PC-9 (cell line): ENCODE measurements at regions not wholly inside any gene's neighbourhood (a gene's known extent, or its start where the extent isn't known, plus 50 kb on each side); places are given as distances from the start of the nearest gene placed in this dataset.

Experiments used
- EZH2 ChIP-seq: fragments of 200-600 bp; sonication (generic); IDR thresholded peaks from 2 replicates; pipeline ENCODE4 v1.8.0; 2017; ENCODE audit warnings: antibody characterized with exemption, low read depth
- TF ChIP-seq, protein P1 (sequence below): fragments of 200-600 bp; sonication (generic); conservative IDR thresholded peaks from 2 replicates; pipeline ENCODE4 v1.6.1; 2017; ENCODE audit warnings: mixed run types, antibody characterized with exemption, mild to moderate bottlenecking, moderate library complexity

DNA sequence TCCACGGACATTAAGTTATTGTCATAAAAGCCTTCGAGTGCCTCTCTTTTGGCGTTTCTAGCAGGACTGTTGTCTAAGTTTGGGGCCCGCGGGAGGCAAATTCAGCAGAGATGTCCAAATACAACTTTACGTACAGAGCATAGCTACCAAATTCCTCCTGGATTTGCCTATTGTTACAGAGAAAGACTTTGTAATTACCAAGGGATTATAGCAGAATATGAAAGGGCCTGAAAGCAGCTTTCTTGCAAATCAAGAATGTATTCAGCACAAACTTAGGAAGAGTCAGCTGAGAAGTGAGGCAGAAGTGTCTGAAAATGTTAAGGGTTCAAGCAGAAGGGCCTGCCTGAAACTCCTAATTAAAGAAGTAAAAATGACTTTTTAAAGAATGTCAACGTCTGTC is 1053.5 kb upstream of the TENM3 start:
- TF ChIP-seq, protein P1, sequence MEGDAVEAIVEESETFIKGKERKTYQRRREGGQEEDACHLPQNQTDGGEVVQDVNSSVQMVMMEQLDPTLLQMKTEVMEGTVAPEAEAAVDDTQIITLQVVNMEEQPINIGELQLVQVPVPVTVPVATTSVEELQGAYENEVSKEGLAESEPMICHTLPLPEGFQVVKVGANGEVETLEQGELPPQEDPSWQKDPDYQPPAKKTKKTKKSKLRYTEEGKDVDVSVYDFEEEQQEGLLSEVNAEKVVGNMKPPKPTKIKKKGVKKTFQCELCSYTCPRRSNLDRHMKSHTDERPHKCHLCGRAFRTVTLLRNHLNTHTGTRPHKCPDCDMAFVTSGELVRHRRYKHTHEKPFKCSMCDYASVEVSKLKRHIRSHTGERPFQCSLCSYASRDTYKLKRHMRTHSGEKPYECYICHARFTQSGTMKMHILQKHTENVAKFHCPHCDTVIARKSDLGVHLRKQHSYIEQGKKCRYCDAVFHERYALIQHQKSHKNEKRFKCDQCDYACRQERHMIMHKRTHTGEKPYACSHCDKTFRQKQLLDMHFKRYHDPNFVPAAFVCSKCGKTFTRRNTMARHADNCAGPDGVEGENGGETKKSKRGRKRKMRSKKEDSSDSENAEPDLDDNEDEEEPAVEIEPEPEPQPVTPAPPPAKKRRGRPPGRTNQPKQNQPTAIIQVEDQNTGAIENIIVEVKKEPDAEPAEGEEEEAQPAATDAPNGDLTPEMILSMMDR = no peak
- TF ChIP-seq EZH2 = no peak
